ENCODE measurements at regions not wholly inside any gene's neighbourhood (a gene's known extent, or its start where the extent isn't known, plus 50 kb on each side); places are given as distances from the start of the nearest gene placed in this dataset.

DNA sequence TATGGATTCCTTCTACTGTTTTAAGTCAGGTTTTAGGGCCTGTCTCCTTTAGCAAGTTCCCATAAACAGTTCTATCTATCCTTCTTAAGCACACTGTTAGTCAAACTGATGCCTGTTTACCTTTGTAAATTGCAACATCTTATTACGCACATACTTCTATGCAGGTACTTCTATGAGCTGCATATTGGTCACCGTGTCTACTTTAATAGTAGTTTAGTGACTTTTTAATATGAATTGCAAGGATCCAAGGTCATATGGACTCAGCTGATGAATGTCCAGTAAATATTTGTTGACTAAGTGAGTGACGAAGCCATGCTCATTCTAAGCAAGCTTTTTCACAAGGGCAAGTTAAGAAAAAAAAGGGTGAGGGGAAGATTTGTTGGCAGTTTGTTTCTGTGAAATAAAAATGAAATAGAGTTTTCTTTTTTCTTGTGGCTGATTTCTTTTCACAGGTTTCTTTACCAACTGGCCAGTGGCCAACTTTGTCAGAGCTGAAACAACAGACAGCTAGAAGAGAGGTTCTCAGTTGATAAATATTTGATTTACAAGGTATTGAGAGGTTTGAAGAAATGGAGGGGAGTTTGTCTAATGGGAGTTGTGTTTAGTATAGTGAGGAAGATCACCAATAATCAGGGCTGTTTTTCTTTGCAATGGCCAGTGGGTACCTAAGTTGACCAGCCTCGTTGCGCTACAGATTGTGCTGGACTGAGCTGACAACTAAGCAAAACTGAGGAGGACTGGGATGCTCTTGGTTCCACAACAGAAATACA, 141.1 kb downstream of the SLC15A5 start:
- TF ChIP-seq, protein P1, sequence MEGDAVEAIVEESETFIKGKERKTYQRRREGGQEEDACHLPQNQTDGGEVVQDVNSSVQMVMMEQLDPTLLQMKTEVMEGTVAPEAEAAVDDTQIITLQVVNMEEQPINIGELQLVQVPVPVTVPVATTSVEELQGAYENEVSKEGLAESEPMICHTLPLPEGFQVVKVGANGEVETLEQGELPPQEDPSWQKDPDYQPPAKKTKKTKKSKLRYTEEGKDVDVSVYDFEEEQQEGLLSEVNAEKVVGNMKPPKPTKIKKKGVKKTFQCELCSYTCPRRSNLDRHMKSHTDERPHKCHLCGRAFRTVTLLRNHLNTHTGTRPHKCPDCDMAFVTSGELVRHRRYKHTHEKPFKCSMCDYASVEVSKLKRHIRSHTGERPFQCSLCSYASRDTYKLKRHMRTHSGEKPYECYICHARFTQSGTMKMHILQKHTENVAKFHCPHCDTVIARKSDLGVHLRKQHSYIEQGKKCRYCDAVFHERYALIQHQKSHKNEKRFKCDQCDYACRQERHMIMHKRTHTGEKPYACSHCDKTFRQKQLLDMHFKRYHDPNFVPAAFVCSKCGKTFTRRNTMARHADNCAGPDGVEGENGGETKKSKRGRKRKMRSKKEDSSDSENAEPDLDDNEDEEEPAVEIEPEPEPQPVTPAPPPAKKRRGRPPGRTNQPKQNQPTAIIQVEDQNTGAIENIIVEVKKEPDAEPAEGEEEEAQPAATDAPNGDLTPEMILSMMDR (IDR thresholded peaks at IDR 0.05; ENCODE audit: extremely low read depth in 1 of 2, insufficient read depth in 1 of 2, low read depth in 1 of 2, low read length in 2 of 2), result no peak
- TF ChIP-seq, protein P2, sequence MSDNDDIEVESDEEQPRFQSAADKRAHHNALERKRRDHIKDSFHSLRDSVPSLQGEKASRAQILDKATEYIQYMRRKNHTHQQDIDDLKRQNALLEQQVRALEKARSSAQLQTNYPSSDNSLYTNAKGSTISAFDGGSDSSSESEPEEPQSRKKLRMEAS (IDR thresholded peaks at IDR 0.05; ENCODE audit: insufficient read depth, insufficient read length), result no peak
- no peak for TF ChIP-seq EZH2 (IDR thresholded peaks at IDR 0.05; ENCODE audit: borderline replicate concordance, low read depth, low read length, severe bottlenecking)
- no peak for TF ChIP-seq POLR2AphosphoS5 (IDR thresholded peaks at IDR 0.05; ENCODE audit: insufficient read depth, low read depth, low read length)
- TF ChIP-seq GATA2 (IDR thresholded peaks at IDR 0.05; ENCODE audit: insufficient read depth, insufficient read length, low read depth, low read length), result no peak
- no peak for TF ChIP-seq POLR2A (IDR thresholded peaks at IDR 0.05; ENCODE audit: low read depth, low read length)
- no peak for TF ChIP-seq FOS (IDR thresholded peaks at IDR 0.05; ENCODE audit: borderline replicate concordance, insufficient read depth, low read length)
- TF ChIP-seq JUN (IDR thresholded peaks at IDR 0.05; ENCODE audit: borderline replicate concordance, insufficient read depth, insufficient read length, low read depth), result no peak
